BLaER1 (cell line): ENCODE measurements at regions not wholly inside any gene's neighbourhood (a gene's known extent, or its start where the extent isn't known, plus 50 kb on each side); places are given as distances from the start of the nearest gene placed in this dataset.

Experiments
- H3K27ac ChIP-seq: shearing (Covaris generic); formaldehyde crosslinking; 2 replicates; pipeline ENCODE4 v1.8.1; 2022
- H3K27me3 ChIP-seq: shearing (Covaris generic); formaldehyde crosslinking; 2 replicates; pipeline ENCODE4 v1.8.1; 2022
- H3K36me3 ChIP-seq: shearing (Covaris generic); formaldehyde crosslinking; 2 replicates; pipeline ENCODE4 v1.8.1; 2022
- H3K4me1 ChIP-seq: shearing (Covaris generic); formaldehyde crosslinking; 2 replicates; pipeline ENCODE4 v1.8.1; 2022
- H3K4me2 ChIP-seq: shearing (Covaris generic); formaldehyde crosslinking; 2 replicates; pipeline ENCODE4 v1.8.1; 2022
- H3K4me3 ChIP-seq: shearing (Covaris generic); formaldehyde crosslinking; 2 replicates; pipeline ENCODE4 v1.8.1; 2022
- H3K9ac ChIP-seq: shearing (Covaris generic); formaldehyde crosslinking; 2 replicates; pipeline ENCODE4 v1.8.1; 2022
- H3K9me3 ChIP-seq: shearing (Covaris generic); formaldehyde crosslinking; 2 replicates; pipeline ENCODE4 v1.8.1; 2022
- H4K20me1 ChIP-seq: shearing (Covaris generic); formaldehyde crosslinking; 2 replicates; pipeline ENCODE4 v1.8.1; 2022
- Cebpa-rat ChIP-seq: shearing (Covaris generic); IDR thresholded peaks from 2 replicates; pipeline ENCODE4 v1.8.1; 2022

GRCh38 chr6:90347411-90347851 is 50.8 kb upstream of the BACH2 start:
- Histone ChIP-seq H3K4me2 (no peak overlapping the region), H3K4me3 (no peak overlapping the region), H3K9me3 (no peaks in the 10 kb centered on the region), H3K27ac (no peak overlapping the region), H3K9ac (no peak overlapping the region), H3K4me1 (peaks cover 14% of the 10 kb centered on the region; the same call in 1 of the 2 replicates), H3K27me3 (no peaks in the 10 kb centered on the region), H4K20me1 (no peaks in the 10 kb centered on the region), H3K36me3 (no peaks in the 10 kb centered on the region)
- TF ChIP-seq Cebpa-rat = no peak

GRCh38 chr6:90346729-90347128 is 50.1 kb upstream of the BACH2 start:
- no peaks in the 10 kb centered on the region for H4K20me1 ChIP-seq
- H3K27ac ChIP-seq = no peak overlapping the region
- no peak overlapping the region for H3K4me2 ChIP-seq
- no peaks in the 10 kb centered on the region for H3K36me3 ChIP-seq
- H3K4me3 ChIP-seq = no peak overlapping the region
- H3K9ac ChIP-seq = no peak overlapping the region
- TF ChIP-seq Cebpa-rat = no peak
- no peaks in the 10 kb centered on the region for H3K9me3 ChIP-seq
- H3K27me3 ChIP-seq = no peaks in the 10 kb centered on the region
- peaks cover 13% of the 10 kb centered on the region; the same call in 1 of the 2 replicates for H3K4me1 ChIP-seq
